DND-41 (cell line): ENCODE measurements at regions not wholly inside any gene's neighbourhood (a gene's known extent, or its start where the extent isn't known, plus 50 kb on each side); places are given as distances from the start of the nearest gene placed in this dataset.

Experiments
- CTCF ChIP-seq: IDR thresholded peaks from 2 replicates; pipeline ENCODE4 v1.5.1; 2012; ENCODE audit warnings: borderline replicate concordance, low read length, moderate library complexity, mild to moderate bottlenecking; ENCODE audit not compliant: poor library complexity, severe bottlenecking; ENCODE audit errors: extremely low read depth
- EZH2 ChIP-seq: IDR thresholded peaks from 3 replicates; pipeline ENCODE4 v1.6.1; 2012; ENCODE audit warnings: borderline replicate concordance, low read depth, mild to moderate bottlenecking, moderate library complexity, low read length, inconsistent platforms; ENCODE audit not compliant: severe bottlenecking

- TF ChIP-seq CTCF (no peak), EZH2 (no peak)
Observed at GRCh38 chr4:29805916-29806480, 914.2 kb upstream of the PCDH7 start.
